ENCODE measurements at regions not wholly inside any gene's neighbourhood (a gene's known extent, or its start where the extent isn't known, plus 50 kb on each side); places are given as distances from the start of the nearest gene placed in this dataset.

GRCh38 chr13:78161266-78161665 lies 242.6 kb upstream of the EDNRB start:
- TF ChIP-seq, protein P1, sequence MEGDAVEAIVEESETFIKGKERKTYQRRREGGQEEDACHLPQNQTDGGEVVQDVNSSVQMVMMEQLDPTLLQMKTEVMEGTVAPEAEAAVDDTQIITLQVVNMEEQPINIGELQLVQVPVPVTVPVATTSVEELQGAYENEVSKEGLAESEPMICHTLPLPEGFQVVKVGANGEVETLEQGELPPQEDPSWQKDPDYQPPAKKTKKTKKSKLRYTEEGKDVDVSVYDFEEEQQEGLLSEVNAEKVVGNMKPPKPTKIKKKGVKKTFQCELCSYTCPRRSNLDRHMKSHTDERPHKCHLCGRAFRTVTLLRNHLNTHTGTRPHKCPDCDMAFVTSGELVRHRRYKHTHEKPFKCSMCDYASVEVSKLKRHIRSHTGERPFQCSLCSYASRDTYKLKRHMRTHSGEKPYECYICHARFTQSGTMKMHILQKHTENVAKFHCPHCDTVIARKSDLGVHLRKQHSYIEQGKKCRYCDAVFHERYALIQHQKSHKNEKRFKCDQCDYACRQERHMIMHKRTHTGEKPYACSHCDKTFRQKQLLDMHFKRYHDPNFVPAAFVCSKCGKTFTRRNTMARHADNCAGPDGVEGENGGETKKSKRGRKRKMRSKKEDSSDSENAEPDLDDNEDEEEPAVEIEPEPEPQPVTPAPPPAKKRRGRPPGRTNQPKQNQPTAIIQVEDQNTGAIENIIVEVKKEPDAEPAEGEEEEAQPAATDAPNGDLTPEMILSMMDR (conservative IDR thresholded peaks at IDR 0.05; ENCODE audit: low read length) = no peak
- TF ChIP-seq EZH2phosphoT487 (IDR thresholded peaks at IDR 0.05; ENCODE audit: borderline replicate concordance) = no peak

All from Loucy (cell line).